GM21390 (cell line): ENCODE measurements at regions not wholly inside any gene's neighbourhood (a gene's known extent, or its start where the extent isn't known, plus 50 kb on each side); places are given as distances from the start of the nearest gene placed in this dataset.

ENCODE experiments used
- ATAC-seq: cut with Tn5 transposase; IDR thresholded peaks from one replicate; pipeline ENCODE4 v1.9.1; 2021; ENCODE audit not compliant: unreplicated experiment

- no peak for ATAC-seq
Measured at GRCh38 chr13:104011505-104012241, 945.5 kb upstream of the SLC10A2 start.

- ATAC-seq, result no peak
Measured at GRCh38 chr13:104008541-104009435, 942.6 kb upstream of the SLC10A2 start.

- no peak for ATAC-seq
Measured at GRCh38 chr13:104008075-104008474, 941.9 kb upstream of the SLC10A2 start.

- no peak for ATAC-seq
Measured at GRCh38 chr13:104006625-104007075, 940.4 kb upstream of the SLC10A2 start.

GRCh38 chr13:104004572-104004971 is 938.4 kb upstream of the SLC10A2 start:
- ATAC-seq, result no peak

GRCh38 chr13:104002216-104002615 is 936.0 kb upstream of the SLC10A2 start:
- ATAC-seq, result no peak

- ATAC-seq, result no peak
Measured at GRCh38 chr13:104001766-104002165, 935.5 kb upstream of the SLC10A2 start.

GRCh38 chr13:103996733-103997132 is 930.5 kb upstream of the SLC10A2 start:
- no peak for ATAC-seq

- no peak for ATAC-seq
Measured at GRCh38 chr13:103983948-103984347, 917.7 kb upstream of the SLC10A2 start.

GRCh38 chr13:103976371-103976770 is 910.2 kb upstream of the SLC10A2 start:
- ATAC-seq, result no peak

GRCh38 chr13:103973740-103974139 is 907.5 kb upstream of the SLC10A2 start:
- no peak for ATAC-seq

GRCh38 chr13:103969520-103970050 is 903.4 kb upstream of the SLC10A2 start:
- ATAC-seq, result no peak

GRCh38 chr13:103965506-103966243 is 899.5 kb upstream of the SLC10A2 start:
- no peak for ATAC-seq

- ATAC-seq, result no peak
Measured at GRCh38 chr13:103961784-103962183, 895.6 kb upstream of the SLC10A2 start.

- no peak for ATAC-seq
Measured at GRCh38 chr13:103961129-103961528, 894.9 kb upstream of the SLC10A2 start.

GRCh38 chr13:103960001-103960400 is 893.8 kb upstream of the SLC10A2 start:
- ATAC-seq, result no peak

GRCh38 chr13:103958691-103959090 is 892.5 kb upstream of the SLC10A2 start:
- no peak for ATAC-seq

GRCh38 chr13:103957939-103958338 is 891.7 kb upstream of the SLC10A2 start:
- no peak for ATAC-seq

- ATAC-seq, result no peak
Measured at GRCh38 chr13:103953859-103954258, 887.6 kb upstream of the SLC10A2 start.

- ATAC-seq, result no peak
Measured at GRCh38 chr13:103952183-103952582, 886.0 kb upstream of the SLC10A2 start.

- ATAC-seq, result no peak
Measured at GRCh38 chr13:103948426-103948825, 882.2 kb upstream of the SLC10A2 start.
